DND-41 (cell line): ENCODE measurements at regions not wholly inside any gene's neighbourhood (a gene's known extent, or its start where the extent isn't known, plus 50 kb on each side); places are given as distances from the start of the nearest gene placed in this dataset.

Experiments used
- ATAC-seq: fragments of 200-7000 bp; cut with Tn5 transposase; 3 replicates; pipeline ENCODE4 v1.9.1; 2021; ENCODE audit warnings: low read depth; ENCODE audit not compliant: insufficient read depth
- DNase-seq: peaks from one replicate; pipeline ENCODE4 v3.0.0-alpha.2; 2020
- H2AFZ ChIP-seq: 2 replicates; pipeline ENCODE4 v1.6.0; 2012; ENCODE audit warnings: low read depth, low read length
- H3K27ac ChIP-seq: 2 replicates; pipeline ENCODE4 v1.5.1; 2012; ENCODE audit warnings: low read length, inconsistent platforms
- H3K27me3 ChIP-seq: fragments of 200-600 bp; sonication (generic); 2 replicates; pipeline ENCODE4 v1.6.0; 2012; ENCODE audit warnings: low read length, mild to moderate bottlenecking, inconsistent platforms; ENCODE audit not compliant: insufficient read depth, poor library complexity
- H3K36me3 ChIP-seq: 2 replicates; pipeline ENCODE4 v1.5.1; 2012; ENCODE audit warnings: low read length, inconsistent platforms; ENCODE audit not compliant: insufficient read depth
- H3K4me1 ChIP-seq: 2 replicates; pipeline ENCODE4 v1.5.1; 2012; ENCODE audit warnings: mild to moderate bottlenecking, low read length; ENCODE audit not compliant: insufficient read depth
- H3K4me2 ChIP-seq: 2 replicates; pipeline ENCODE4 v1.6.0; 2012; ENCODE audit warnings: mild to moderate bottlenecking, moderate library complexity, low read length, inconsistent platforms; ENCODE audit not compliant: insufficient read depth
- H3K4me3 ChIP-seq, 2 experiments: fragments of 200-600 bp in 1 of 2; shearing (Covaris generic) in 1 of 2; 2 replicates each; pipeline ENCODE4 v1.5.1; 2012 to 2016; ENCODE audit warnings: inconsistent platforms in 2 of 2, low read length in 2 of 2, mild to moderate bottlenecking in 2 of 2, low read depth in 1 of 2, moderate library complexity in 1 of 2
- H3K79me2 ChIP-seq: 2 replicates; pipeline ENCODE4 v1.6.0; 2012; ENCODE audit warnings: low read length, inconsistent platforms; ENCODE audit not compliant: insufficient read depth
- H3K9ac ChIP-seq: 2 replicates; pipeline ENCODE4 v1.6.0; 2012; ENCODE audit warnings: low read depth, mild to moderate bottlenecking, inconsistent platforms, low read length, moderate library complexity
- H3K9me3 ChIP-seq: 2 replicates; pipeline ENCODE4 v1.5.1; 2012; ENCODE audit warnings: low read length, moderate library complexity, mild to moderate bottlenecking, inconsistent platforms; ENCODE audit not compliant: insufficient read depth, severe bottlenecking
- H4K20me1 ChIP-seq: 2 replicates; pipeline ENCODE4 v1.6.0; 2012; ENCODE audit warnings: low read length; ENCODE audit not compliant: insufficient read depth
- EZH2 ChIP-seq: IDR thresholded peaks from 3 replicates; pipeline ENCODE4 v1.6.1; 2012; ENCODE audit warnings: borderline replicate concordance, low read depth, mild to moderate bottlenecking, moderate library complexity, low read length, inconsistent platforms; ENCODE audit not compliant: severe bottlenecking
- TF ChIP-seq, protein P1 (sequence below): IDR thresholded peaks from 2 replicates; pipeline ENCODE4 v1.5.1; 2012; ENCODE audit warnings: borderline replicate concordance, low read length, moderate library complexity, mild to moderate bottlenecking; ENCODE audit not compliant: poor library complexity, severe bottlenecking; ENCODE audit errors: extremely low read depth

DNA sequence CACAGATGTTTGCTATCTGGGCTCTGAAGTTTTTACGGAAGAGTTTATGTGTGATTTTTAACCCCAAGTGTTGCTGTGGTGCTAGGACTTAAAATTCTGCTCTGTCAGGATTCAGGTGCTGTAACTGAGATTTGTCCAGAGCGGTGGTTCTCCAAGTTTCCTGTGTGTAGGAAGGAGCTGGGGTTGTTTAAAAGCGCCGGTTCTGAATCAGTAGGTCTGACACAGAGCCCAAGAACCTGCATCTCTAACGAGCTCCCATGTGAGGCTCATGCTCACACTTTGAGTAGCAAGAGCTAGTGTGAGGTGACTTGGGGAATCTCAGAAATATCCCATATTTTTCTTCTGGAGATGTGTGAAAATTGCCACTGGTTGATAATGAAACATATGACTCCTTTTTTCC lies 325.5 kb downstream of the SATB1 start:
- no peaks in the 10 kb centered on the region for H3K79me2 ChIP-seq
- DNase-seq = no peak
- H3K27ac ChIP-seq = peak overlapping the region; percentile 8
- H3K4me1 ChIP-seq = peaks cover 23% of the 10 kb centered on the region
- H3K4me2 ChIP-seq = no peak overlapping the region
- no peak overlapping the region for H3K4me3 ChIP-seq
- H2AFZ ChIP-seq = no peak overlapping the region
- H3K9ac ChIP-seq = no peak overlapping the region
- H3K9me3 ChIP-seq = peaks cover 9% of the 10 kb centered on the region
- no peaks in the 10 kb centered on the region for H3K27me3 ChIP-seq
- TF ChIP-seq, protein P1, sequence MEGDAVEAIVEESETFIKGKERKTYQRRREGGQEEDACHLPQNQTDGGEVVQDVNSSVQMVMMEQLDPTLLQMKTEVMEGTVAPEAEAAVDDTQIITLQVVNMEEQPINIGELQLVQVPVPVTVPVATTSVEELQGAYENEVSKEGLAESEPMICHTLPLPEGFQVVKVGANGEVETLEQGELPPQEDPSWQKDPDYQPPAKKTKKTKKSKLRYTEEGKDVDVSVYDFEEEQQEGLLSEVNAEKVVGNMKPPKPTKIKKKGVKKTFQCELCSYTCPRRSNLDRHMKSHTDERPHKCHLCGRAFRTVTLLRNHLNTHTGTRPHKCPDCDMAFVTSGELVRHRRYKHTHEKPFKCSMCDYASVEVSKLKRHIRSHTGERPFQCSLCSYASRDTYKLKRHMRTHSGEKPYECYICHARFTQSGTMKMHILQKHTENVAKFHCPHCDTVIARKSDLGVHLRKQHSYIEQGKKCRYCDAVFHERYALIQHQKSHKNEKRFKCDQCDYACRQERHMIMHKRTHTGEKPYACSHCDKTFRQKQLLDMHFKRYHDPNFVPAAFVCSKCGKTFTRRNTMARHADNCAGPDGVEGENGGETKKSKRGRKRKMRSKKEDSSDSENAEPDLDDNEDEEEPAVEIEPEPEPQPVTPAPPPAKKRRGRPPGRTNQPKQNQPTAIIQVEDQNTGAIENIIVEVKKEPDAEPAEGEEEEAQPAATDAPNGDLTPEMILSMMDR = no peak
- TF ChIP-seq EZH2 = no peak
- no peak for ATAC-seq
- H4K20me1 ChIP-seq = no peaks in the 10 kb centered on the region
- H3K36me3 ChIP-seq = peaks cover 6% of the 10 kb centered on the region; the same call in 1 of the 2 replicates

DNA sequence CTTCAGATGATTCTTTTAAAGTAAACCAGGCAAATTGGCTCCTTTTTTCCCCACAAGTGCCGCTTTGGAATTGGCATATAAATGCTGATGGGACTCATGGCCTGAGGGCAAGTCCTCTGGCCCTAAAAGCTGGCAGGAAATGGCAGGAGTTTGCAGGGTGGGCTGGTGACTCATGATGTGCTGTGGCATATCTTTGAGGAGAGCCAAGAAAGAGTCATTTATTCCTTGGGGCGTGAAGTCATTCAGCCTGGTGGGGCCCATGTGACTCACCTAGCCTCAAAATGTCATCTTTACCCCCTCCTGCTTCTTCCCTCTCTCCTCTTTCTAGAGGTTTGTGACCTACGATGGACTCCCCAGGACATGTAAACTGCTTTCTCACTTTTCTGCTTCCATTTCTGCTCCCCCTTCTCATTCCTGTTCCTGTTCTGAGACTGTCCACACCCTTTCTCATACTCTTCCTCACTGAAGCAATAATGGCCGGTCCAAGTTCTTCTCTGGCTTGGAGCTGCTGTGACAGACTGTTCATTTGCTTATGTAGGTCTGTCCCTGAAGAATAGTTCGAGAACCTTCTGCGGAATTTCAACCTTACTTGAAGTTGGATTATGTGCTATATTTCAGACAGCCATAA lies 326.1 kb downstream of the SATB1 start:
- Histone ChIP-seq H4K20me1 (no peaks in the 10 kb centered on the region), H3K9ac (no peak overlapping the region), H2AFZ (peak overlapping the region; percentile 33; the same call in 1 of the 2 replicates), H3K9me3 (peaks cover 9% of the 10 kb centered on the region), H3K79me2 (no peaks in the 10 kb centered on the region), H3K4me1 (peaks cover 27% of the 10 kb centered on the region), H3K4me2 (no peak overlapping the region), H3K27me3 (no peaks in the 10 kb centered on the region), H3K4me3 (no peak overlapping the region), H3K27ac (peak overlapping the region; percentile 8), H3K36me3 (peaks cover 6% of the 10 kb centered on the region; the same call in 1 of the 2 replicates)
- TF ChIP-seq, protein P1 = no peak
- TF ChIP-seq EZH2 = no peak
- DNase-seq (peak; percentile 26), ATAC-seq (peak; percentile 64)

DNA sequence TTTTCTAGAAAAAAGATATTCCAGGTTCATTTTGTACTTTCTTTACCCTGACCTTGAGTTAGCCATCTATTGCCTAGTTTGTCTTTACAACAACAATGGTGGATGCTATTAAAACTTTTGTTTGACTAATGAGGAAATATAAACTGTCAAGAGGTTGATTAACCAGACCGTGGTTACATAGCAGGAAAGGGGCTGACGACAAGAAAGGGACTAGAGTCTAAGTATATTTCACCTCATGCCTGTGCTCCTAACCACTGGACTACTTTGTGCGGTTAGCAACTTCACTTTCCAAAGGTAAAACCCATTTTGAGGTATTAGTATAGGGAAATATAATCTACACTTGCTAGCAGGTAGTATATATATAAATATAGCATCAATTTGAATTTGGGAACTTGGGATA lies 327.1 kb downstream of the SATB1 start:
- Histone ChIP-seq H4K20me1 (no peaks in the 10 kb centered on the region), H3K9ac (no peak overlapping the region), H3K79me2 (no peaks in the 10 kb centered on the region), H3K4me2 (no peak overlapping the region), H2AFZ (no peak overlapping the region), H3K4me1 (peaks cover 27% of the 10 kb centered on the region), H3K4me3 (no peak overlapping the region), H3K36me3 (peaks cover 6% of the 10 kb centered on the region; the same call in 1 of the 2 replicates), H3K9me3 (peaks cover 9% of the 10 kb centered on the region), H3K27ac (no peak overlapping the region), H3K27me3 (no peaks in the 10 kb centered on the region)
- ATAC-seq (0 out of 3 replicates have a peak, but pooled peaks have one; percentile 52), DNase-seq (no peak)
- TF ChIP-seq, protein P1 = no peak
- no peak for TF ChIP-seq EZH2

DNA sequence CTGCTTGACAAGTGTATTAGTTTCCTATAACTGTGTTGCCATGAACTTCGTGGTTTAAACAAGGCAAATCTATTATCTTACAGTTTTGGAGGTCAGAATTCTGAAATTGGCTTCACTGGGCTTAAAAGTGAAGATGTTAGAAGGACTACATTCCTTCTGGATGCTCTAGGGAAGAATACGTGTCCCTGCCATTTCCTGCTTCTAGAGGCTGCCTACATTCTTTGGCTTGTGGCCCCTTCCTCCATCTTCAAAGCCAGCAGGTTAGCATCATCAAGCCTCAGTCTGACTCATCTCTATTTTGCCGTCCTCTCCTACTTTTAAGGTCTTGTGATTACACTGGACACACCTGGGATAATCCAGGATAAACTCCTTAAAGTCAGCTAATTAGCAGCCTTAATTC lies 327.7 kb downstream of the SATB1 start:
- H3K4me1 ChIP-seq = peaks cover 27% of the 10 kb centered on the region
- no peaks in the 10 kb centered on the region for H4K20me1 ChIP-seq
- H3K36me3 ChIP-seq = peaks cover 6% of the 10 kb centered on the region; the same call in 1 of the 2 replicates
- H3K4me3 ChIP-seq = no peak overlapping the region
- H3K9ac ChIP-seq = no peak overlapping the region
- H3K27ac ChIP-seq = no peak overlapping the region
- TF ChIP-seq, protein P1 = no peak
- TF ChIP-seq EZH2 = no peak
- ATAC-seq (no peak), DNase-seq (no peak)
- no peaks in the 10 kb centered on the region for H3K27me3 ChIP-seq
- H2AFZ ChIP-seq = no peak overlapping the region
- H3K79me2 ChIP-seq = no peaks in the 10 kb centered on the region
- no peak overlapping the region for H3K4me2 ChIP-seq
- peaks cover 9% of the 10 kb centered on the region for H3K9me3 ChIP-seq
